NCI-H1092 (cell line): ENCODE measurements at regions not wholly inside any gene's neighbourhood (a gene's known extent, or its start where the extent isn't known, plus 50 kb on each side); places are given as distances from the start of the nearest gene placed in this dataset.
"Not testable (repeated sequence)": the region's sequence is repeated elsewhere in the genome, so short reads cannot be mapped to it uniquely, and the experiment has no call there.

Experiments
- DNase-seq: peaks from one replicate; lab custom pipeline; 2025; lab: John Stamatoyannopoulos, UW

DNA sequence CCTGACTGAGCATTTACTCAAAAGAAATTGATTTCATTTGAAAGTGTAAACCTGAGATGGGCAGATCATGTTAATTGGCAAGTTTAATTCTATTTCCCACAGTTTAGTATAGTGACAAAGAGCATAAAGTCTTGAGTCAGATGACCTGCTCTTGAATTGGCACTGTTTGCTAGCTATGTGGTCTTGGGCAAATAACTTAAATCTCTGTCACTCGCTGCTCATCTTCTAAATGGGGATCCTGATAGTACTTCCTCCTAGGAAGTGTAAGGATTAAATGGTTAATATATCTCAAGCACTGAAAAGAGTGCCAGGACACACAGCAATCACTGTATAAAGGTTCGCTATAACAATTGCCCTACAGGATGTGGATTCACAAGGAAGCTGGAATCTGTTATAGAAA lies 242.8 kb upstream of the JADE1 start:
- DNase-seq, result no peak

DNA sequence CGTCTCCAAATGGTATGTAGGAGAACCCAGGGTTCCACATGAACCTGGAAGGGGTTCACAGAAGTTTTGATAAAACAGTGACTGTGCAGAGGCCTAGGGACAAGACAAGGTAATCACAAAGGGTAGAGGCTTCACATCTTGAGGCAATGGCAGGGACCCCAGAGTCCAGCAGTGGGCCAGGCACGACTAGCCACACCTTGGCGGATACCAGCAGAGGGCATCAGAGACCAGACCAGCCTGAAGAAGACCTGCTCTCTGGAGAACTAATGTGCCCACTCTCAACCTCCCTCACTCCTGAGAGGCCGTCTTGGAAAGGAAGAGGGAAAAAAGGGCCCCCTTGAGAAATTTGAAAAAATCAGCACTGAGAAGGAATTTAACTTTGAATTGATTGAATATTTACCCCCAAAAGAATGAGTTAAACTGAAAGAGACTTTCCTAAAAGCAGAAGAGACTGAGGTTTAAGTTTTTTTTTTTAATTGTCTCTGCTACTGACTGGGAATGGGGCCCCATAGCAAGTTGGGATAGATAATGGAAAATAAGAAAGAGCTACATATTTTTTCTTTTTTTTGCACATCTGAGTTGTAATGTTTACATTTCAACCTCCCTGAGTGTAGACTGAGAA lies 243.8 kb upstream of the JADE1 start:
- DNase-seq, result peak; percentile 65

DNA sequence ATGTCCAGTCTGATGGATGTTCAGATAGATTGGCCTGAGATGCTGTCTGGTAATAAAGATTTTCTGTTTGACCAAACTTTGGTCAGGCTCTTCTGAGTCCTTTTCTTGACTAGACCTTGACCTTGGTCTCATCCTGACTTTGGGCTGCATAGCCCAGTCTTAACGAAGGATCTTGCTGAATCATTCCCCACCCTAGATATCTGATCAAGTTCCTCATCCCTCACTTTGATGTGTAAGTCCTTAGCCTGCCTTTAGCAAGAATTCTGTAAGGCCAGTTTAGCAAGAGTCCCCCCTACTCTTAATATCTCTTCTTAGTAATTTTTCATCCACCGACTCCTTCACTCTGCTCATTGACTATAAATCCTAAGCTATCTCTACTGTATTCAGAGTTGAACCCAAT lies 244.4 kb upstream of the JADE1 start:
- no peak for DNase-seq

DNA sequence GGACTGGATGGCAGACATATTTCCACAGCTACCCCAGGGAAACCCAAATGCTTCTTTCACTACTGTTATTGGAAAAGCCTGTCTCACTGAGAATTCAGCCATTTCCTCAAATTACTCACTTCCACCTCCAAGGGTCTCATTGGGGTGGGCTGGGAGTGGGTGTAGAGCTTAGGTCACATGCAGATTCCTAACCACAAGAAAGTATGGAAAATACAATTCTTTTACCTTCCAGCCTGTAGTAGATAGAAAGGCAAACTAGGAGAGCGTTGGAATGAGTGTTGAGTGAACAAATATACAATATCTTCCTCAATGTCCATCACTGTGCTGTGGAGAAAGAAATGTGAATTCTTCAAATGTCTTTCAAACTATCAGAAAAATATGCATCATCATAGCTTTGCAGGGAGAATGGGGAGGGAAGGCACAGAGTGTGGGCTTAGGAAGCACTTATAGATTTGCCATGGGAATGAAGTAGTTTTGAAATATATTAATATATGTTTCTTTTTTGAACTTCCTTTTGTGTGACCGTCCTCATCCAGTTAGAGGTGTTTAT lies 245.3 kb upstream of the JADE1 start:
- DNase-seq, result no peak

DNA sequence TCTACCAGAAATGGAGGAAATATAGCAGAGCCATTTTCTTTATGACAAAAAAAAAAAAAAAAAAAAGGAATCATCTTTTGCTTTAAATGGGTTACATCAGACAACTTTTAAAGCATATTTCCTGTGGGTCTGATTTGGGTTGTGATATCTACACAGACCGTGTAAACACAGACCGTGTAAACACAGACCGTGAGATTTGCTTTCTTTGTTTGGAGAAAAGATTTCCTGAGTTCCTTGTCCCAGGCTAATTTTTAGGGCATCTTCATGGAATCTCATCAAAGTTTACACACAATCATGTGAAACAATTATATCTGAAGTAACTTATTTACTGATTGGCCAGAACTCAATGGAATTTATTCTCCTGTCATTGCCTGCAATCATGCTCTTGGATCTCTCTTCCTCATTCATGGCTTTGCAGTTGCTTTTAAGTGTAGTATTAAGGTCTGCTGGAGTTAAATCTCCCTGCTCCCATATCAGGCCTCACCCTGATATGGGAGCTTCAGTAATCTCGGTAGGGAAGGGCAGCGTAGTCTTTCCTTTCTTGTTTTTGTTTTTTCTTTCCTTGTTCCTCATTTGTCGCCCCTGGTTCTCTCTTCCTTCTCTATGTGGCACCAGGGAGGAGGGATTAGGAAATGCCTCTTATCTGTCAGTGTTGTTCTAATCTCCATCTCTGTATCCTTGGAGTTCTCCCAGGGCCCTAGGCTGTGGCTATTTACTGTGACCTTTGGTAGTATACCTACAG lies 248.6 kb upstream of the JADE1 start:
- DNase-seq, result no peak

DNA sequence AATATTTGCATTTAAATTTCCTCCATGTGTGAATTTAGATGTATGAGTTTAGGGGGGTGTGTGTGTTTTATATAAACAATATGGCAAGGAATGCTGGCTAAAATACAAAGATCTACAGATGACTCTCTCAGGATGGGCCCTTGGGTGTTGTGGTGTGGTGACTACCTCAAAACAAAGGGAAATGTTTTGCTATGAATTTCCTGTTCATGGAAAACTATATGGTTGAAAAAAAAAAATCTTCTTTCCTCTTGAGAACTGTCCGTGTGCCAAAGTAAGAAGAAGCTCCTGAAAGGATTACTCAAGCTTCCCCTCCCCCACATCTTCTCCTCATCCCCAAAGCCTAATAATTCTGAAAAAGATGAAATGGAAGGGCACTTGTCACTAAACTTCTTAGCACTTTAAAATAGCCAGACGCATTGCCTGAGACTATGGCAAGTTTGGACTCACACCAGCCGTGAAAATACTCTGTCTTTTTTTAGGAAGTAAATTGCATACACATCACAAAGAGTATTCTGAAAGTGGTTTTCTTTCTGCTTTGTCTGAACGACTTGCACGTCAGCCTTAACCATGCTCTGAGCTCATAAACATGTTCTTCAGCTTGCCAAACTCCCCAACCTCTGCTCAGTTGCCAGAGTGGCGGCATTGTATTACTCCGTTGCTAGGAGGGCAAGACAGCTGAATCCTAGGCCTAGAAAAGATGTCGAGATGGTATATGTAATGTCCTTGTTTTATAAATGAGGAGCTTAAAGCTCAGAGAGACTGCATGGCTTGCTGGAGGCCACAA lies 250.4 kb upstream of the JADE1 start:
- DNase-seq, result no peak

DNA sequence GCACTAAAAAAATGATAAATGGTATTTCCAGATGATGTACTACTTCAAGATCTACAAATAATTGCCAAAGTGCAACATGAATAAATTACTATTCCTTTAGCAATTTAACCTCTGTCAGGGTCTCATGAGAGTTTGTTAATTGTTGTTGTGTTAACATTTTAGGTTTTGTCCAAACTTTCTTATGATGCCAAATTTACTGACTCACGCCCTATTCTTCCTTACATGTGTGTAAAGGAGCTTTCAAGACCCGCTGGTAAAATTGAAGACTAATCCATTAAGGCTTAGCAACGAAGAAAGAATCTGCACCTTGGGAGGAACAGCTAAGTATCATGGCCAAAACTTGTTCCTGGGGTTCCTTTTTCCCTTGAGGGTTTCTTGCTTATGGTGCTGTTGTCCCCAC lies 252.7 kb upstream of the JADE1 start:
- no peak for DNase-seq

DNA sequence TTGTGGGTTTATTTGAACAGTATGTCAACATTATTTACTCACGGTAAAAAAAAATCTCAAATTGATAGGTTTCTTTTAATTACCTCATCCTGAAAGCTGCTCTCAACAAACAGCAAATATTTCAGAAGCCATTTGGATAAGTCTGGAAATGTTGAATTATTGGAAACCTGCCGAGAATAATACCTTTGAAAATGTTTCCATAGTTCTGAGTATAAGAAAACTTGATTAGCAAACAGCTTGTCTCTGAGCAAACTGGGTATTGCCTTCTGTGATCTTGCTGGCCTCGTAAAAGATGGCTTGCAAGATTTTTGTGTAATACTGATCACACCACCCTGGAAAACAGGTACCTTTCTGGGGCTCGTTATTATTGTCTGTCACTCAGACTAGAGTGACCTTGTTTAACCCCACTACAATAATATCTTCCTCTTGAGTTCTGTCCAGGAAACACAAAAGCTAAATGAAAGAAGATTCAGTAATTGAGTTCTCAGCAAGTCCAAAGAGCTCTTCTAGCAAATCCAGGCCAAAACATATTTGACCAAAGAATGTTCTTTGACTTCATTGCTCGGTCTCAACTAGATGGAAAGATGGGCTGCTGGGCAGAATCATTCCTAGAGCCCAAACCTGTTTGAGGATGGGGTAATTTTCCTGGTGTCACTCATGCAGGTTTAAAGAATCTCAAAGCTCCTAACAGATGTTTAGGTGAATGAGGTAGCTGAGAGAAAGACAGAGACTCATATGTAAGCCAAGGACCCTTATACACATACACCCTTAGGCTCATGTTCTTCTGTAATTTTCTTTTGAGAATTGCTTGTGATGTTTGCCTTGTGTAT lies 255.6 kb upstream of the JADE1 start:
- peak; percentile 33 for DNase-seq

DNA sequence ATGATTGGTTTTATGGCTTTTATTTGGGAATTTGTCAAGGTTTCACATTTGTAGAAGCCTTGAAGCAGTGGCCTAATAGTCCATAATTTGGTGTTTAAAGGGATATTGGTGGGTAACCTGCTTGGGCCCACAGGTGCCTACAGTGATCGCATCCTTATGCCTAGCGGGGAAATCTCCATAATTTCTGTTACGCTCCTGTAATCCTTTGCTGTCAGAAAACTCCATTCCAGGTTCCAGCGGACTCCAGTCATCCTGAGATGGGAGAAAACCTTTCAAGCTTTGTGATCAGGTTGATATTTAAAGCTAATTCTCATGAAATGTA lies 257.0 kb upstream of the JADE1 start:
- DNase-seq, result peak; percentile 52

DNA sequence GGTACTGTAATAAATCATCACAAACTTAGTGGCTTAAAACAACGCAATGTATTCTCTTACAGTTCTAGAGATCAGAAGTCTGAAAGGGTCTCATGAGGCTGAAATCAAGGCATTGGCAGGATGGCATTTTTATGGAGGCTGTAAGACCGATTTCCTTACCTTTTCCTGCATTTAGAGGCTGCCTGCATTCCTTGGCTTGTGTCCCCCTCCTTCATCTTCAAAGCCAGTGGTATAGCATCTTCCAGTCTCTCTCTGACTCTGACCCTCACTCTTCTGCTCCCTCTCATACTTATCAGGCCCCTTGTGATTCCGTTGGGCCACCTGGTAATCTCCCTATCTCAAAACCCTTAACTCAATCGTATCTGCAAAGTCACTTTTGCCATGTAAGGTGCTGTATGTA lies 258.2 kb upstream of the JADE1 start:
- no peak for DNase-seq

DNA sequence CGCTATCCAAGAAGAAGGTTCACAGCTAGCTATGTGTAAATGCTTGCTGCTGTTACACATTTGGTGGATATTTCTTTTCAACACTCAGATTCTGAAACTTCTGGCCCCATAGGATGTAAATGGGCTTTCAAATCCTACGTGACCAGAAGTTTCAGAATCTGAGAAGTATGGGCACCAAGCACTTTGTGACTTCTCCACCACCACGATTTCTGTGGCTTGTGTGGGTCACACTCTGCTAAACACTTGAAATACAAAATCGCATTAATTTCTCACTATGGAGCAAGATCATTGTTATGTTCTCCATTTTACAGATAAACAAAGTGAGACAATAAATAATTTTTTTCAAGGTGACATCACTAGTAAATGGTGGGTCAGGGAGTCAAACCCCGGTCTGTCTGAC lies 259.4 kb upstream of the JADE1 start:
- no peak for DNase-seq

DNA sequence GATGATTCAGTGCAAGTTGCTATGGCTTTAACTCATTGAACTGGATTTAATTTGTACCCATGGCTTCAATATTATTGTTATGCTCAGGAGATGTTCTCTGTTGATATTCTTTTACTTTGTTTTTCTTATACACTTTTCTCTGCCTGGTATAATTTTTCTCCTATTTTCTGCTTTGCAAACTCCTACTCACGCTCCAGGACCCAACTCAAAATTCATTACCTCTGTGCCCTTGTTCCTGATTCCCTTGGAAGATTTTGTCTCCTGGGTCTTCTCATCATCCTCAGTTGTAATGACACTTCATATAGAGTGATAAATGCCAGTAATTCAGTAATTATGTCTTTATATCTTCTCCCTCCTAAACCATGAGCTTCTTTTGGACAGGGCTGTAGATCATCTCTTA lies 259.9 kb upstream of the JADE1 start:
- no peak for DNase-seq

DNA sequence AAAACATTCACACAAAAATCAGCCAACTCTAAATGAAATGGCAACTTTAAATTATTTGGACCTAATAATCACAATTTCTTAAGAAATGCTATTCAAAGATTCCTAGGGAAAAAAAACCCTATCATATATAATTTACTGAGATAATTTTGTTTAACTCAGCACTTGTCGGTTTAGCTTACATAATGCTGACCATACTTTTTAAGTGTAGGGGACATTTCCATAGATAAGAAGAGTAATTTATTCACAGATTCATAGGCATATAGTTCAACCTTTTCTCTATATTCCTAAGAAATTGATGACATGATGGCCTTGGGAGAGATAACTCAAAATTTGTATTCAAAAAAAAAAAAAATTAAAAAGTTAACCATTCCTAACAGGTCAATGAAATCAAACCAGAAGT lies 260.8 kb upstream of the PGRMC2 start:
- DNase-seq, result no peak

DNA sequence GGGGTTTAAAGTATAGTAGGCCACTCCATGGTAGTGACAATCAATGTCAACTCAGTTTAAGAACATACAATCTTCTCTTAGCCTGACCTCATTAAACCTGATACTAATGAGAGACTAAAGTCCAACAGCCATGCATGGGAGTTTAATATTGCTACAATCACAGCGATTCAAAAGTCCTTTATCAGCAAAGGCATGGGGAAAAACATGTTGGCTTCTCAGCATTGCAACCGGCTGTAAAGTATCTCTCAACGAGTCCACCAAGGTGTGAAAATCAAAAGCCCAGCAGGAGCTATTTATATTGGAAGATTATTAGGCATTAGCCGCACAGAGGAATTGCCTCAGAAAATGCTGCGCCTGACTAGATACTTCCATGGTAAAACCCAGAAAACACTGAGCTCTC lies 256.7 kb upstream of the PGRMC2 start:
- no peak for DNase-seq

DNA sequence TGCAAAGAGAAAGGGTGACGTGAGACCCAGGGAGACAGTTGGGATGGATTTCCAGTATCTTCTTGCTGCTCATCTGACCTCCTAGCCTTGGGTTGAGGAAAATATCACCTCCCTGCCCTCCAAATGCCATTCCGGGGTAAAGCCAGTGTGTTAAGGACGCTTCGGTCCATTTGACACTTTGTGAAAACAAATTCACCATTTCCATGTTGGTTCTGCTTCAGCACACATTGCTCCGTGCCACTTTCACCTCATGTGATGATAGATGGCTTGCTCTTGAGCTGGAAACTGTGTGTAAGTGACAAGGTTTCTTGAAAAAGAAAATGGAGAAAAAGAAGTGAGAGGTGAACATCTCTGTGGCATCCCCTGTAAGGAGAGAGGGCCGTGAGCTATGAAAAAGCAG lies 256.1 kb upstream of the PGRMC2 start:
- DNase-seq, result no peak

DNA sequence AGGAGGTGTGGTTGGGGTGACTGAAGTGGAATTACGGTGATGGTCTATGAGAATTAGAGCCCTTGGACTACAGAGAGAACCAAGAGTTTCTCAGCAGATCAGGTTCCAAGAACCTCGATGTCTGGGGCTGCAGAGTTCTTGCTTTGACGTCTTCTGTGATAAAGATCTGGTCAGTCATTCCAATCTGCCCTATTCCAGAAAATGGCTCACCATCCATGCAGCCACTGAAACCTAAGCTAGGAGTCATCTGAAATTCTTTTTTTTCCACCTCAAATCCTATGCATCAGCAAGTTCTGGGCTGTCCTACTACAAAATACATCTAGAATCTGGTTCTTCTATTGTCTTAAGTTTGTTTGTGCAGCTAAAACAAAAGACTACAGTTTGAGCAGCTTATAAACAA lies 254.4 kb upstream of the PGRMC2 start:
- no peak for DNase-seq

DNA sequence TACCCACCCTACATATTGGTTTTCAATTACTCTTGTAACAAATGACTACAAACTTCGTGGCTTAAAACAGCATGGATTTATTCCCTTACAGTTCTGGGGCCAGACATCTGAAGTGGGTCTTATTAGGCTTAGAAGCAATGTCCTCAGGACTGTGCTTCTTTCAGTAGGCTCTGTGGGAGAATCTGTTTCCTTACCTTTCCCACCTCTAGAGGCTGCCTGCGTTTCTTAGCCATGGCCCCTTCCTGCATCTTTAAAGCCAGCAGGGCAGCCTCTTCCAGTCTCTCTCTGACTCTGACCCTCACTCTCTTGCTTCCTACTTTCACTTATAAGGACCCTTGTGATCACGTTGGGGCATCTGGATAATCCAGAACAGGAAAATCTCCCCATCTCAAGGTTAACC lies 252.5 kb upstream of the PGRMC2 start:
- no peak for DNase-seq

DNA sequence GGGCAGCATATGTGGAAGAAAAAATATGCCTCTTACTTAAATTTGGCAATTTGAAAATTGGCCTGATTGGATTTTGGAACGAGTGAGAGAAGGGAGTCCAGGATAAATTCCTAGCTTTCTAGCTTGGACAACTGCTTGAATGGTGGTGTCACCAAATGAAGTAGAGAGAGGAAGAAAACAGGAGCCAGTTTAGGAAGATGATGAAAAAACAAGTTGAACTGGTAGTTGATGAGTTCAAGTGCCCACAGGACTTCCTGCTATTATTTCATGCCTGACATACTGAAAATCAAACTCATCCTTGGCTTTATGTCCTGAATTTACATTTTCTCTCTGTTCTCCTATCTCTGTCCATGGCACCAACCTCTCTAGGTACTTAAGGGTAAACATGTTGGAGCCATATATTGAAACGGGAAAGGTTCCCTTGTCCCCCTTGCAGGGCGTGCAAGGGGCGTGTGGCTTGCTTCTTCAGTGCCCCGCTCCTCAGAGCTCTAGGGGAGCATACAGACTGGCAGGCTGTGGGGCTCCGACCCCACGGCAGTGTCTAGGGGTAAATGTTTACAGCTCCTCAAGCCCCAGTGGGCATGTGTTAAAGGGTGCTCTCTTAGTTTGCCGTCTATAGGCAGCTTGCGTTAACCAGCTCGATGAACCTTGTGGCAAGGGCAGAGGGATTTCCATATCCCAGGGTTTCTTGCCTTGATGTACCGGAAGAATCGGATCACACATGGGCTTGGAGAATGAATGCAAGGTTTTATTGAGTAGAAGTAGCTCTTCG lies 250.7 kb upstream of the PGRMC2 start:
- no peak for DNase-seq

DNA sequence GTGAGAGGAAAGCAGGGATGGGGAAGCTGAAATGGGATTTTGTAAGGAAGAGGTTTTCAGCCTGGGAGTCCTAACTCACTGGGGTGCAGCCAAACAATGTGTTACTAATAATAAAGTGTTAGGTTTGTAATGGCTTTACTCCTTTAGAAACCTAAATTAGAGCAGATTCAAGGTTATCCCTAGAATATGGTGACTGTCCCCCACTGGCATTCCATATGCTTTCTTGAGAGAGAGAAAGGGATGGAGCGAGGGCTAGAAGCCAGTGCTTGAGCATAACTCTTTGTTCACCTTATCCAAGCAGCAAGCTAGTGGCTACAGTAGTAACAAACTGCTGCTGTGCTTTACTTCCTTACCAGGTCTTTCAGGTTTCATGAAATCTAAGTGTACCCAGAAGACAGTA lies 249.1 kb upstream of the PGRMC2 start:
- DNase-seq, result no peak

DNA sequence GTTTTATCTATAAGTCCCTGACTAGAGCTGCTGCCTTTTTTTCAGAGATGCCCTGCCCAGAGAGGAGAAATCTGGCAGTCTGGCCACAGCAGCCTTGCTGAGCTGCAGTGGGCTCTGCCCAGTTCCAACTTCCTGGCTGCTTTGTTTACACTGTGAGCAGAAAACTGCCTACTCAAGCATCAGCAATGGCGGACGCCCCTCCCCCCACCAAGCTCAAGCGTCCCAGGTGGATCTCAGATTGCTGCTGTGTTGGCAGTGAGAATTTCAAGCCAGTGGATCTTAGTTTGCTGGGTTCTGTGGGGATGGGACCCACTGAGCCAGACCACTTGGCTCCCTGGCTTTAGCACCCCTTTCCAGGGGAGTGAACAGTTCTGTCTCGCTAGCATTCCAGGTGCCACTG lies 247.9 kb upstream of the PGRMC2 start:
- not testable (repeated sequence) for DNase-seq

DNA sequence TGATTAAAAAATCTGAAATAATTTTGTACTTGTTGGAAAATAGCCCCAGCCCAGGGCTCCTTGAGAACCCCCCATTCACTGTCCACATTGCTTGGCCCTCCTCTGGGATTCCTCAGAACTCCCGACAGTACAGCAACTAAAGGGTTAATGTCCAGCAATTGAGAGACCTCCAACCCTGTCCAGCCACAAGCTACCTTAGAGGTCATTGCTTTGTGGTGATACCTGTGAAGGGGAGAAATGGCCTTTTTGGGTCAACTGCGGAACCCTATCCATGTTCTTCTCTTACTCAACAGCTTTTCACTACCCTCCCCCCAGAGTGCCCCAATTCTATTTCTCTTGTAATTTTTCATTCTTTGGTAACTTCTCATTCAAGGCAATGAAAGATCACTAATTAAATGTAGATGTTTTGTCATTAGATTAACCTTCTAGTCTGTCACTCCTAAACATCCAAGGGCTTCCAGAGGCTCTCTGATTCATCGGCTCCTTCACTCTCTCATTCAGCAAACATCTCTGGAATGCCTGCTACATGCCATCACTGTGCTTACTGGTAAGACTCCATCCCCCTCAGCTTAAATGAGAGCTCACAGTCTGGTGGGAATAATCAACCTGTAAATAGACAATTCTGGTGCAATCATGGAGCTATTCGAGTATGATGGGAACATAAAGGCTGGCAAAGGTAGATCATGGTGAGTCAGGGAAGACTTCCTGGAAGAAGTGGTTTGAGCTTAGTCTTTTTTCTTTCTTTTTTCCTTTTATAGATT lies 241.4 kb upstream of the PGRMC2 start:
- no peak for DNase-seq
